Chondrocyte (in vitro differentiated cells): ENCODE measurements at regions not wholly inside any gene's neighbourhood (a gene's known extent, or its start where the extent isn't known, plus 50 kb on each side); places are given as distances from the start of the nearest gene placed in this dataset.

ENCODE experiments used
- DNase-seq: peaks from one replicate; pipeline ENCODE4 v3.0.0; 2021; ENCODE audit warnings: mixed read lengths, low spot score
- H3K27ac Mint-ChIP-seq: one replicate; pipeline ENCODE4 v1.8.0; 2021; ENCODE audit warnings: mild to moderate bottlenecking, moderate library complexity, mixed read lengths; ENCODE audit not compliant: unreplicated experiment
- H3K27me3 Mint-ChIP-seq: 2 replicates; pipeline ENCODE4 v1.8.0; 2021; ENCODE audit warnings: low read depth, mixed read lengths
- H3K36me3 Mint-ChIP-seq: 2 replicates; pipeline ENCODE4 v1.8.0; 2021; ENCODE audit warnings: low read depth, mixed read lengths
- H3K4me1 Mint-ChIP-seq: 2 replicates; pipeline ENCODE4 v1.8.0; 2021; ENCODE audit warnings: low read depth, mild to moderate bottlenecking, mixed read lengths
- H3K4me3 Mint-ChIP-seq: one replicate; pipeline ENCODE4 v1.8.0; 2021; ENCODE audit warnings: mild to moderate bottlenecking, moderate library complexity, mixed read lengths; ENCODE audit not compliant: unreplicated experiment
- H3K9me3 Mint-ChIP-seq: 2 replicates; pipeline ENCODE4 v1.8.0; 2021; ENCODE audit warnings: low read depth, mixed read lengths
- TF ChIP-seq, protein P1 (sequence below): fragments of 200-600 bp; sonication (generic); IDR thresholded peaks from 2 replicates; pipeline ENCODE4 v1.5.0; 2021; ENCODE audit warnings: antibody characterized with exemption, mild to moderate bottlenecking, moderate library complexity

DNA sequence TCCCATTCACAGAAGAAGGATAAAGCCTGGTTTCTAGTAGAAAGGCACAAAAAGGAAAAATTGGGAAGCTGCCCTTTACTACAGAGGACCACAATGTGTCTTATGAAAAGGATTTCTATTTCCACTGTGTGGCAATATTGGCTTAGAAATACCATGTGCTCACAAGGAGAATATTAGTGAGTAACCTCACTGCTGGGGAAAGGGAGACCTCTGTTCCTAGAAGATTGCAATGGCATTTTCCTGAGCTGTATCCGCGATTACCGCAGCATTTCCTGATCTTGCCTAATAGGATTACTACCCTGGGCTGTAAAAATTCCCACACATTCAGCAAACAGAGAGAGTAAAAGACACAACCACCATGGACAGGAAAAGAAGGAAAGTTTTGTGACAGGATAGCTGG lies 308.8 kb upstream of the TECRL start:
- no peak overlapping the region for H3K27ac Mint-ChIP-seq
- H3K27me3 Mint-ChIP-seq: peaks cover 9% of the 10 kb centered on the region
- TF ChIP-seq, protein P1, sequence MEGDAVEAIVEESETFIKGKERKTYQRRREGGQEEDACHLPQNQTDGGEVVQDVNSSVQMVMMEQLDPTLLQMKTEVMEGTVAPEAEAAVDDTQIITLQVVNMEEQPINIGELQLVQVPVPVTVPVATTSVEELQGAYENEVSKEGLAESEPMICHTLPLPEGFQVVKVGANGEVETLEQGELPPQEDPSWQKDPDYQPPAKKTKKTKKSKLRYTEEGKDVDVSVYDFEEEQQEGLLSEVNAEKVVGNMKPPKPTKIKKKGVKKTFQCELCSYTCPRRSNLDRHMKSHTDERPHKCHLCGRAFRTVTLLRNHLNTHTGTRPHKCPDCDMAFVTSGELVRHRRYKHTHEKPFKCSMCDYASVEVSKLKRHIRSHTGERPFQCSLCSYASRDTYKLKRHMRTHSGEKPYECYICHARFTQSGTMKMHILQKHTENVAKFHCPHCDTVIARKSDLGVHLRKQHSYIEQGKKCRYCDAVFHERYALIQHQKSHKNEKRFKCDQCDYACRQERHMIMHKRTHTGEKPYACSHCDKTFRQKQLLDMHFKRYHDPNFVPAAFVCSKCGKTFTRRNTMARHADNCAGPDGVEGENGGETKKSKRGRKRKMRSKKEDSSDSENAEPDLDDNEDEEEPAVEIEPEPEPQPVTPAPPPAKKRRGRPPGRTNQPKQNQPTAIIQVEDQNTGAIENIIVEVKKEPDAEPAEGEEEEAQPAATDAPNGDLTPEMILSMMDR: no peak
- no peak for DNase-seq
- H3K4me1 Mint-ChIP-seq: no peaks in the 10 kb centered on the region
- no peaks in the 10 kb centered on the region for H3K9me3 Mint-ChIP-seq
- no peak overlapping the region for H3K4me3 Mint-ChIP-seq
- H3K36me3 Mint-ChIP-seq: no peaks in the 10 kb centered on the region

DNA sequence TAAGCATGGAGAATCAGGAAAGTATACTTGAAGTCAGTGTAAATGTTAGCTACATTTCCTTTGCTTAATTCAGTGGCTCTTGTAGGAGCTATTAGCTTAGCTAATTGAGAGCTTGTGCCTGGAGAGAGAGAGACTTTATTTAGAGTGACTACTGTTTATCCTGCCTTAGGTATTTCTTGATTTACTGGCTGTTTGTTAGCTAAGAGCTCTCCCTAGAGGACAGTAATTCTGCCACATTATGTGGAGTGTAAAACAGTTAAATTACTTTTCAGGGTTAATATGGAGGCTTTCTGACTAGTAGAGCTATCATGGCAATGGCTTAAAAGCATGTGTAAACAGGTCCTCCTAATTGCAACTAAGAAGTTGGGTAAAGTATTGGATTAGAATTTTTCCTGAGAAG lies 306.5 kb upstream of the TECRL start:
- Mint-ChIP-seq H3K27ac (no peak overlapping the region), H3K27me3 (peaks cover 4% of the 10 kb centered on the region), H3K4me1 (no peaks in the 10 kb centered on the region), H3K36me3 (no peaks in the 10 kb centered on the region), H3K4me3 (no peak overlapping the region), H3K9me3 (no peaks in the 10 kb centered on the region)
- TF ChIP-seq, protein P1: no peak
- DNase-seq: no peak

DNA sequence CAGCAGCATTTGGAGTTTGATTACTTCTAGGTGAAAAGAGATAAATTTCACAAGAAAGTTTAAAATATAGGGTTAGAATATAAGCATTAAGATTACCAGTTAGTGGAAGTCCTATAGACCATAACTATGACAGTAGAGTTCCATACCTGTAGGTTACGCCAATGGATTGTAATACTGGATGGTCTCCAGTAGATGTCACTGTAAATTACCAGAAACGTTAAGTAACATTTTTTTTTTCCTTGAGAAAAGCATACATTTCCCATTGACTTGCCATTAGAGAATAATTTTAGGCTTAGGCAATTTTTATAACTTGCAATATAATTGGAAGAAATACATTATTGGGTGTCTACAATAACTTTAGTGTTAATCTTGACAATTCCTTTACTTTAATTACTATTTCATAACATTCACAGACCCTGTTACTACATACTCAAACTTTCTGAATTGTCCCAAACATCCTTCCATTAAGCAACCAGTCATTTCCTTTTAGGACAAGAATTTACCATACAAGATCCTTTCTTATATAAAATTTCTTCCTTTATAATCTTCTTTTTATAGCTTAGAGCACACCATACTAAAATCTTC lies 304.1 kb upstream of the TECRL start:
- Mint-ChIP-seq H3K9me3 (no peaks in the 10 kb centered on the region), H3K27me3 (peaks cover 4% of the 10 kb centered on the region), H3K4me3 (no peak overlapping the region), H3K4me1 (no peaks in the 10 kb centered on the region), H3K36me3 (no peaks in the 10 kb centered on the region), H3K27ac (no peak overlapping the region)
- TF ChIP-seq, protein P1: peak; percentile 81
- no peak for DNase-seq

DNA sequence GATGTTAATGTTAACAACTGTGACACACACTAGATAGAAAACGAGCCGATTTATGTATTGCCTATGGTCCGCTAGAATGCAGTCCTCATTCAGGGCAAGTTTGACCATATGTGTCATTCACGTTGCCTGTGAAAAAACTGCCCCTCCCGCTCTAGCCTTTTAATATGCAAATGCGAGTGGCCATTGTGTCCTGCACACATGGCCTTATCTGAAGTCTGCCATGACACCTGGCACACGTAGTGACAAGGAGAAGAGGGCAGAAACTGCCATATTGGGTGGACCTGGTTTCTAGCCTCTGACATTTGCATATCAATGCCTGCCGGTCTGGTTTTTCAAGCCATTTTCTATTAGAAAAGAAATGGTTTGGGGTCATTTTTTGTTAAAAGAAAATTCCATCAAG lies 303.3 kb upstream of the TECRL start:
- Mint-ChIP-seq H3K27ac (no peak overlapping the region), H3K36me3 (no peaks in the 10 kb centered on the region), H3K4me3 (no peak overlapping the region), H3K27me3 (peaks cover 4% of the 10 kb centered on the region), H3K9me3 (no peaks in the 10 kb centered on the region), H3K4me1 (no peaks in the 10 kb centered on the region)
- DNase-seq: no peak
- TF ChIP-seq, protein P1: no peak

DNA sequence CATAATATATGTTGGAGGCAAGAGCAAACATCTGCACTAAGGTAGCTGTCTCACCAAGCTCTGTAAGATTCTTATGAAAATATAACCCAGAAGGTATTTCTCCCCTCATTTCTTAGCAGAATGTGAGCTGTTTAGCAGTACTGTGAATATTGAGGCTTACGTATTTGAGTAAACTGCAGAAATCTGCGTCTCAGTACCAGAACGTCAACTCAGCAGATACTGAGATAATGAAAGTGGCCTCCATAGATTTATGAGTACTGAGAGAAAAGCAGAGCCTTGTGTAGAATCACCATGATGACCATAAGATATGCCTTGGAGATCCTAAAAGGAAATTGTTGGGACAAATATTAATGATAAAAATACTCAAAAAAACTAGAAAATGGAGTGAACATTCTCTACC lies 296.7 kb upstream of the TECRL start:
- TF ChIP-seq, protein P1: no peak
- Mint-ChIP-seq H3K9me3 (peaks cover 2% of the 10 kb centered on the region), H3K4me3 (no peak overlapping the region), H3K27me3 (peaks cover 7% of the 10 kb centered on the region), H3K27ac (no peak overlapping the region), H3K4me1 (no peaks in the 10 kb centered on the region), H3K36me3 (no peaks in the 10 kb centered on the region)
- DNase-seq: no peak
